ENCODE measurements at regions not wholly inside any gene's neighbourhood (a gene's known extent, or its start where the extent isn't known, plus 50 kb on each side); places are given as distances from the start of the nearest gene placed in this dataset.

DNA sequence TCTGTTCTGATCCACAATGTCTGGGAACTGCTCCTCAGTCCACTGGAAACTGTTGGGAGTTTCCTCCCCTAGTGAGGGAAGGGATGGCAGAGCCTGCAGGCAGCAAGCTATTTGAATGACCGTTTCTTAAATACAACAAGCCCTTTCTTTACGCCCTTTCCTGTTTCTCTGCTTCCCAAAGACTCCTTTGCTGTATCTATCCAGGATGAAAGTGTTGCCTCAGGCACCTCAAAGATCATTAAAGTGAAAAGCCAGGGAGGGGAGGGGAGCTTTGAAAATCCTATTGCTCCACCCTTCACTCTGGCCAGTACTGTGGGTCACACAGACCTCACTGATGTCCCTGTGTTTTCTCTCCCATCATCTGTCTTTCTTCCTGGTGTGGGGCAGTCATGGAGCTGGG is 213.1 kb downstream of the RNF144B start:
- Histone ChIP-seq H3K79me1 (ENCODE audit: low read depth, low read length) (no peaks in the 10 kb centered on the region), H2BK15ac (ENCODE audit: low read length) (no peak overlapping the region), H4K20me1 (replicated peaks in 1 of 2; ENCODE audit: control insufficient read depth in 1 of 2, insufficient read depth in 2 of 2, low read length in 2 of 2) (no peaks in the 10 kb centered on the region), H2BK12ac (ENCODE audit: low read depth, low read length) (no peak overlapping the region), H2BK5ac (ENCODE audit: low read depth, low read length) (no peak overlapping the region), H4K91ac (replicated peaks; ENCODE audit: insufficient read length, low read length) (no peak overlapping the region), H3K18ac (ENCODE audit: extremely low read depth, low read length) (no peak overlapping the region), H3K4me2 (ENCODE audit: insufficient read depth in 1 of 2, low read depth in 2 of 2, low read length in 2 of 2) (no peak overlapping the region), H2AFZ (ENCODE audit: low read length) (peak overlapping the region; percentile 71; the same call in 1 of the 2 replicates), H3K23me2 (ENCODE audit: low read depth, low read length) (no peaks in the 10 kb centered on the region), H2BK120ac (replicated peaks; ENCODE audit: low read depth, low read length) (no peak overlapping the region), H4K8ac (ENCODE audit: extremely low read depth, insufficient read depth, low read length) (no peak overlapping the region), H3K4me3 (ENCODE audit: extremely low read depth in 1 of 4, insufficient read depth in 2 of 4, low read depth in 3 of 4, low read length in 4 of 4) (no peak overlapping the region), H3K4ac (replicated peaks; ENCODE audit: insufficient read length, low read depth, low read length) (no peak overlapping the region), H2AK5ac (ENCODE audit: low read depth, low read length) (no peak overlapping the region), H3K56ac (replicated peaks; ENCODE audit: insufficient read length, low read depth, low read length) (no peak overlapping the region), H3K36me3 (ENCODE audit: control insufficient read depth in 2 of 4, insufficient read depth in 4 of 4, low read length in 3 of 4) (no peaks in the 10 kb centered on the region), H3K14ac (ENCODE audit: insufficient read length) (no peak overlapping the region), H3K79me2 (ENCODE audit: control insufficient read depth in 1 of 2, insufficient read depth in 2 of 2, low read length in 2 of 2) (no peaks in the 10 kb centered on the region), H3K27ac (ENCODE audit: low read depth, low read length) (no peak overlapping the region), H4K5ac (ENCODE audit: insufficient read length, low read depth, low read length) (no peak overlapping the region), H3K27me3 (replicated peaks in 1 of 4; ENCODE audit: control insufficient read depth in 3 of 4, extremely low read depth in 1 of 4, insufficient read depth in 3 of 4, low read length in 3 of 4) (no peaks in the 10 kb centered on the region), H2BK20ac (ENCODE audit: low read length) (no peak overlapping the region), H3K9me3 (ENCODE audit: insufficient read depth in 2 of 2, low read depth in 1 of 2, low read length in 1 of 2) (no peaks in the 10 kb centered on the region), H3K23ac (ENCODE audit: insufficient read length) (no peak overlapping the region), H3K9ac (replicated peaks in 1 of 4; ENCODE audit: extremely low read depth in 1 of 4, low read depth in 3 of 4, low read length in 3 of 4) (no peak overlapping the region), H3K4me1 (replicated peaks in 1 of 4; ENCODE audit: control insufficient read depth in 3 of 4, insufficient read depth in 4 of 4, low read length in 3 of 4) (no peaks in the 10 kb centered on the region)
- ChIA-PET CTCF (ENCODE audit: partially characterized antibody) (interaction anchor here (0.9 to 1.7 kb wide), 3 partner anchors 35 to 872 kb away, joined by 3 to 6 read pairs (median 3); no protein-coding TSS in a partner anchor), POLR2A (ENCODE audit: partially characterized antibody) (no interaction called here)
- no peak for DNase-seq (ENCODE audit: low read depth in 1 of 2, low spot score in 2 of 2)
- 83% methylated on average over 2 of the region's 2 CpGs; no CpG with 5 or more reads in 1 of the 2 experiments for WGBS, 2 experiments (ENCODE audit: extremely low coverage in 1 of 2, insufficient coverage in 1 of 2, insufficient read length in 1 of 2, insufficient replicate concordance in 2 of 2, low coverage in 1 of 2, low lambda C conversion rate in 2 of 2, missing lambda C conversion rate in 1 of 2)
- FAIRE-seq, result no peak
- TF ChIP-seq RAD21 (IDR thresholded peaks at IDR 0.05 in 1 of 2, conservative IDR thresholded peaks at IDR 0.05 in 1 of 2; ENCODE audit: low read depth in 2 of 2, low read length in 2 of 2) (no peak), GTF2F1 (IDR thresholded peaks at IDR 0.05; ENCODE audit: borderline replicate concordance, low read depth, low read length) (no peak), SIX5 (IDR thresholded peaks at IDR 0.05; ENCODE audit: low read depth, low read length) (no peak), EP300 (IDR thresholded peaks at IDR 0.05; ENCODE audit: borderline replicate concordance in 1 of 2, low read depth in 2 of 2, low read length in 2 of 2) (no peak), BRCA1 (IDR thresholded peaks at IDR 0.05; ENCODE audit: low read depth, low read length) (no peak), TBP (IDR thresholded peaks at IDR 0.05; ENCODE audit: low read depth, low read length) (no peak), POLR2A (IDR thresholded peaks at IDR 0.05; ENCODE audit: control extremely low read depth in 1 of 2, low read depth in 2 of 2, low read length in 2 of 2) (no peak), ASH2L (IDR thresholded peaks at IDR 0.05; ENCODE audit: low read length) (no peak), SUZ12 (IDR thresholded peaks at IDR 0.05; ENCODE audit: low read length) (no peak)
- TF ChIP-seq, protein P1, sequence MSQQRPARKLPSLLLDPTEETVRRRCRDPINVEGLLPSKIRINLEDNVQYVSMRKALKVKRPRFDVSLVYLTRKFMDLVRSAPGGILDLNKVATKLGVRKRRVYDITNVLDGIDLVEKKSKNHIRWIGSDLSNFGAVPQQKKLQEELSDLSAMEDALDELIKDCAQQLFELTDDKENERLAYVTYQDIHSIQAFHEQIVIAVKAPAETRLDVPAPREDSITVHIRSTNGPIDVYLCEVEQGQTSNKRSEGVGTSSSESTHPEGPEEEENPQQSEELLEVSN (IDR thresholded peaks at IDR 0.05), result no peak

Data from H1 (cell line).